Testis (tissue), 2 donors: ENCODE measurements at regions not wholly inside any gene's neighbourhood (a gene's known extent, or its start where the extent isn't known, plus 50 kb on each side); places are given as distances from the start of the nearest gene placed in this dataset.

Source experiments
- CTCF ChIP-seq, 3 experiments: fragments of 450-650 bp in 2 of 3; fragments of 200-600 bp in 1 of 3; sonication (generic) in 1 of 3; IDR thresholded peaks; one replicate each; pipeline ENCODE4 v1.5.1; 2016 to 2019; ENCODE audit warnings: antibody characterized with exemption in 3 of 3, mild to moderate bottlenecking in 2 of 3, moderate library complexity in 1 of 3
- POLR2A ChIP-seq: fragments of 450-650 bp; IDR thresholded peaks from one replicate; pipeline ENCODE4 v1.6.1; 2017; ENCODE audit warnings: antibody characterized with exemption, mild to moderate bottlenecking, moderate library complexity

- TF ChIP-seq CTCF (IDR thresholded peaks at IDR 0.05), result no peak
- no peak for TF ChIP-seq POLR2A
Observed at GRCh38 chr14:42854061-42854460, 1247.4 kb downstream of the LRFN5 start.
